Stimulated activated naive B cell treated with anti-CD40 and anti-IgM and Interleukin-4, amounts not matched to agents 10 μg/mL and 1 μg/mL and 100 μg/mL, for 72 hours (primary cell): ENCODE measurements at regions not wholly inside any gene's neighbourhood (a gene's known extent, or its start where the extent isn't known, plus 50 kb on each side); places are given as distances from the start of the nearest gene placed in this dataset.
"Not testable (repeated sequence)": the region's sequence is repeated elsewhere in the genome, so short reads cannot be mapped to it uniquely, and the experiment has no call there.

Experiments used
- ATAC-seq, 2 donors: fragments of 150-1000 bp; cut with Tn5 transposase; replicated peaks; 2 replicates each; pipeline ENCODE4 v1.10.0; 2021; ENCODE audit warnings: moderate library complexity in 1 of 2
- DNase-seq: peaks from one replicate; pipeline ENCODE4 v3.0.0; 2021
- H3K27ac Mint-ChIP-seq: one replicate; pipeline ENCODE4 v1.8.0; 2022; ENCODE audit warnings: mild to moderate bottlenecking, mixed read lengths
- H3K27me3 Mint-ChIP-seq, 2 donors: one replicate each; pipeline ENCODE4 v1.8.0; 2022; ENCODE audit warnings: mixed read lengths in 2 of 2
- H3K36me3 Mint-ChIP-seq, 2 donors: one replicate each; pipeline ENCODE4 v1.8.0; 2022; ENCODE audit warnings: mixed read lengths in 2 of 2, mild to moderate bottlenecking in 1 of 2
- H3K4me1 Mint-ChIP-seq, 2 donors: one replicate each; pipeline ENCODE4 v1.8.0; 2022; ENCODE audit warnings: mixed read lengths in 2 of 2, mild to moderate bottlenecking in 1 of 2
- H3K4me3 Mint-ChIP-seq, 2 donors: one replicate each; pipeline ENCODE4 v1.8.0; 2022; ENCODE audit warnings: mild to moderate bottlenecking in 2 of 2, mixed read lengths in 2 of 2, moderate library complexity in 1 of 2
- H3K9me3 Mint-ChIP-seq, 2 donors: one replicate each; pipeline ENCODE4 v1.8.0; 2022; ENCODE audit warnings: mixed read lengths in 2 of 2, mild to moderate bottlenecking in 1 of 2

GRCh38 chr3:194893121-194893987 lies 207.7 kb downstream of the FAM43A start:
- Mint-ChIP-seq H3K36me3 (peaks cover 0 to 3% of the 10 kb centered on the region in 2 donors), H3K9me3 (peaks cover 10 to 11% of the 10 kb centered on the region in 2 donors), H3K4me1 (peaks cover 16 to 29% of the 10 kb centered on the region in 2 donors), H3K27ac (no peak overlapping the region), H3K4me3 (peak overlapping the region in 1 of 2 donors; percentile 17), H3K27me3 (peaks cover 0 to 4% of the 10 kb centered on the region in 2 donors)
- ATAC-seq (peak; percentile 92 to 93), DNase-seq (no peak)

- ATAC-seq (no peak), DNase-seq (no peak)
- H3K9me3 Mint-ChIP-seq: peaks cover 10 to 14% of the 10 kb centered on the region in 2 donors
- H3K27me3 Mint-ChIP-seq: peaks cover 0 to 4% of the 10 kb centered on the region in 2 donors
- peaks cover 0 to 4% of the 10 kb centered on the region in 2 donors for H3K36me3 Mint-ChIP-seq
- H3K27ac Mint-ChIP-seq: no peak overlapping the region
- no peak overlapping the region for H3K4me3 Mint-ChIP-seq
- H3K4me1 Mint-ChIP-seq: peaks cover 14 to 29% of the 10 kb centered on the region in 2 donors
These were observed 208.9 kb downstream of the FAM43A start for GRCh38 chr3:194894538-194894937.

- DNase-seq (no peak), ATAC-seq (no peak)
- Mint-ChIP-seq H3K27ac (no peak overlapping the region), H3K27me3 (peaks cover 7 to 15% of the 10 kb centered on the region in 2 donors), H3K4me1 (peaks cover 20 to 26% of the 10 kb centered on the region in 2 donors), H3K36me3 (peaks cover 0 to 5% of the 10 kb centered on the region in 2 donors), H3K4me3 (no peak overlapping the region), H3K9me3 (peaks cover 4 to 15% of the 10 kb centered on the region in 2 donors)
These were observed 215.3 kb downstream of the FAM43A start for GRCh38 chr3:194900854-194901522.

- peaks cover 7 to 11% of the 10 kb centered on the region in 2 donors for H3K27me3 Mint-ChIP-seq
These were observed 217.8 kb downstream of the FAM43A start for GRCh38 chr3:194903447-194903846.

GRCh38 chr3:194904999-194905398 lies 219.3 kb downstream of the FAM43A start:
- not testable (repeated sequence) for H3K9me3 Mint-ChIP-seq, ATAC-seq, H3K4me3 Mint-ChIP-seq, DNase-seq, H3K36me3 Mint-ChIP-seq, H3K27ac Mint-ChIP-seq
- peaks cover 7 to 11% of the 10 kb centered on the region in 2 donors for H3K27me3 Mint-ChIP-seq
- H3K4me1 Mint-ChIP-seq: peaks cover 16 to 21% of the 10 kb centered on the region in 2 donors

More at GRCh38 chr3:194903447-194903846, 217.8 kb downstream of the FAM43A start:
- H3K27ac Mint-ChIP-seq, DNase-seq, H3K36me3 Mint-ChIP-seq, ATAC-seq, H3K4me3 Mint-ChIP-seq: not testable (repeated sequence)
- Mint-ChIP-seq H3K9me3 (peaks cover 0 to 15% of the 10 kb centered on the region in 2 donors), H3K4me1 (peaks cover 14 to 19% of the 10 kb centered on the region in 2 donors)

- Mint-ChIP-seq H3K27ac (no peak overlapping the region), H3K27me3 (peaks cover 5 to 7% of the 10 kb centered on the region in 2 donors), H3K36me3 (peaks cover 0 to 3% of the 10 kb centered on the region in 2 donors), H3K9me3 (peaks cover 0 to 2% of the 10 kb centered on the region in 2 donors), H3K4me3 (no peak overlapping the region), H3K4me1 (peaks cover 23 to 26% of the 10 kb centered on the region in 2 donors)
- DNase-seq: no peak
- ATAC-seq: no peak
These were observed 220.0 kb downstream of the FAM43A start for GRCh38 chr3:194905696-194906095.

- Mint-ChIP-seq H3K27me3 (peaks cover 4 to 7% of the 10 kb centered on the region in 2 donors), H3K4me3 (no peak overlapping the region), H3K27ac (no peak overlapping the region), H3K4me1 (peaks cover 22 to 23% of the 10 kb centered on the region in 2 donors), H3K36me3 (peaks cover 0 to 3% of the 10 kb centered on the region in 2 donors), H3K9me3 (peaks cover 0 to 2% of the 10 kb centered on the region in 2 donors)
- ATAC-seq: peak in 1 of 2 donors; percentile 46
- no peak for DNase-seq
These were observed 220.5 kb downstream of the FAM43A start for GRCh38 chr3:194906229-194906629.

- Mint-ChIP-seq H3K4me3 (no peak overlapping the region), H3K4me1 (peaks cover 17 to 20% of the 10 kb centered on the region in 2 donors), H3K27ac (no peak overlapping the region), H3K27me3 (peaks cover 4 to 9% of the 10 kb centered on the region in 2 donors), H3K9me3 (peaks cover 0 to 2% of the 10 kb centered on the region in 2 donors), H3K36me3 (peaks cover 0 to 2% of the 10 kb centered on the region in 2 donors)
- no peak for DNase-seq
- peak in 1 of 2 donors; percentile 42 for ATAC-seq
These were observed 221.4 kb downstream of the FAM43A start for GRCh38 chr3:194906970-194907629.

GRCh38 chr3:194907811-194908210 lies 222.1 kb downstream of the FAM43A start:
- no peak for ATAC-seq
- Mint-ChIP-seq H3K27me3 (peaks cover 0 to 10% of the 10 kb centered on the region in 2 donors), H3K4me3 (no peak overlapping the region), H3K9me3 (peaks cover 0 to 2% of the 10 kb centered on the region in 2 donors), H3K27ac (no peak overlapping the region), H3K4me1 (peaks cover 17 to 20% of the 10 kb centered on the region in 2 donors), H3K36me3 (peaks cover 0 to 2% of the 10 kb centered on the region in 2 donors)
- no peak for DNase-seq

GRCh38 chr3:194908496-194908895 lies 222.8 kb downstream of the FAM43A start:
- H3K9me3 Mint-ChIP-seq: peaks cover 0 to 2% of the 10 kb centered on the region in 2 donors
- peaks cover 0 to 10% of the 10 kb centered on the region in 2 donors for H3K27me3 Mint-ChIP-seq
- ATAC-seq: no peak
- no peak overlapping the region for H3K27ac Mint-ChIP-seq
- H3K4me3 Mint-ChIP-seq: no peak overlapping the region
- DNase-seq: no peak
- no peaks in the 10 kb centered on the region for H3K36me3 Mint-ChIP-seq
- H3K4me1 Mint-ChIP-seq: peaks cover 17 to 20% of the 10 kb centered on the region in 2 donors

GRCh38 chr3:194908972-194909371 lies 223.3 kb downstream of the FAM43A start:
- Mint-ChIP-seq H3K27ac (no peak overlapping the region), H3K36me3 (no peaks in the 10 kb centered on the region), H3K4me3 (no peak overlapping the region), H3K27me3 (peaks cover 1 to 10% of the 10 kb centered on the region in 2 donors), H3K9me3 (no peaks in the 10 kb centered on the region), H3K4me1 (peaks cover 17 to 20% of the 10 kb centered on the region in 2 donors)
- ATAC-seq: no peak
- DNase-seq: no peak

- DNase-seq (no peak), ATAC-seq (peak; percentile 53 to 61)
- Mint-ChIP-seq H3K4me1 (peaks cover 17 to 20% of the 10 kb centered on the region in 2 donors), H3K27ac (no peak overlapping the region), H3K9me3 (no peaks in the 10 kb centered on the region), H3K36me3 (no peaks in the 10 kb centered on the region), H3K27me3 (peaks cover 3 to 10% of the 10 kb centered on the region in 2 donors), H3K4me3 (no peak overlapping the region)
These were observed 224.8 kb downstream of the FAM43A start for GRCh38 chr3:194910414-194910984.

GRCh38 chr3:194913316-194913715 lies 227.6 kb downstream of the FAM43A start:
- no peak overlapping the region for H3K27ac Mint-ChIP-seq
- peaks cover 3 to 10% of the 10 kb centered on the region in 2 donors for H3K27me3 Mint-ChIP-seq
- H3K4me1 Mint-ChIP-seq: peaks cover 10% of the 10 kb centered on the region in 2 donors
- peaks cover 0 to 1% of the 10 kb centered on the region in 2 donors for H3K36me3 Mint-ChIP-seq
- ATAC-seq (no peak), DNase-seq (no peak)
- peaks cover 3 to 6% of the 10 kb centered on the region in 2 donors for H3K9me3 Mint-ChIP-seq
- H3K4me3 Mint-ChIP-seq: no peak overlapping the region
